ENCODE measurements at regions not wholly inside any gene's neighbourhood (a gene's known extent, or its start where the extent isn't known, plus 50 kb on each side); places are given as distances from the start of the nearest gene placed in this dataset.

DNA sequence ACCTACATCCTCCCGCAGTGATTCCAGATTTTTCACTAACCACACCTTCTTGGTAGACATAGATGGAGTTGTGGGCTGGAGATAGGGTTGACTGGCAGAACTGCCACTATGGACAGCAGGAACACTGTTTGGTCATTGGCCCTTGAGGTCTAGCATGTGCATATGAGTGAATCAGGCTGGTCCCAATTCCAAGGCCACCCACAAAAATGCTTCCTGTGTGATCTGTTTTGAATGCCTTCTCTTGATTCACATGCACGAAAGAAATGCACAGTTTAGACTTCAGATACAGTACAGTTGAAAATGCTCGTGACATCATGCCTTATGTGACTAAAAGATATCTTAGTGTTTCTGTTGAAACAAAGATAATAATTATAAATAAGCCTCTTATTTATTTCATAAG is 285.8 kb upstream of the SEMA6D start:
- no peak for TF ChIP-seq POLR2A (IDR thresholded peaks at IDR 0.05)
- no peak for TF ChIP-seq CTCF (IDR thresholded peaks at IDR 0.05)
- DNase-seq, result no peak
- H3K27me3 ChIP-seq, result no peaks in the 10 kb centered on the region
- no peak overlapping the region for H3K27ac ChIP-seq
- WGBS, 2 donors, result 90 to 96% methylated on average over 3 of the region's 3 CpGs
- no peaks in the 10 kb centered on the region for H3K36me3 ChIP-seq
- H3K4me1 ChIP-seq, result no peaks in the 10 kb centered on the region
- intact Hi-C loops (cut with DNase I), result no loop called here
- H3K4me3 ChIP-seq (replicated peaks in 1 of 3), result no peak overlapping the region
- H3K9me3 ChIP-seq, result no peaks in the 10 kb centered on the region

- Histone ChIP-seq H3K27ac (no peak overlapping the region), H3K9me3 (no peaks in the 10 kb centered on the region), H3K4me3 (replicated peaks in 1 of 3) (no peak overlapping the region), H3K36me3 (no peaks in the 10 kb centered on the region), H3K4me1 (no peaks in the 10 kb centered on the region), H3K27me3 (no peaks in the 10 kb centered on the region)
- TF ChIP-seq POLR2A (IDR thresholded peaks at IDR 0.05) (no peak), CTCF (IDR thresholded peaks at IDR 0.05) (no peak)
- DNase-seq, result no peak
- intact Hi-C loops (cut with DNase I), result no loop called here
Observed at GRCh38 chr15:47432826-47433225, 284.5 kb upstream of the SEMA6D start.

GRCh38 chr15:47434596-47434995 is 282.7 kb upstream of the SEMA6D start:
- Histone ChIP-seq H3K9me3 (no peaks in the 10 kb centered on the region), H3K36me3 (no peaks in the 10 kb centered on the region), H3K4me3 (replicated peaks in 1 of 3) (no peak overlapping the region), H3K27me3 (no peaks in the 10 kb centered on the region), H3K4me1 (no peaks in the 10 kb centered on the region), H3K27ac (no peak overlapping the region)
- intact Hi-C loops (cut with DNase I), result no loop called here
- TF ChIP-seq POLR2A (IDR thresholded peaks at IDR 0.05) (no peak), CTCF (IDR thresholded peaks at IDR 0.05) (no peak)
- 94 to 95% methylated on average over 2 of the region's 2 CpGs for WGBS, 2 donors
- no peak for DNase-seq

- no peaks in the 10 kb centered on the region for H3K36me3 ChIP-seq
- H3K27me3 ChIP-seq, result no peaks in the 10 kb centered on the region
- no peak overlapping the region for H3K27ac ChIP-seq
- no peaks in the 10 kb centered on the region for H3K4me1 ChIP-seq
- H3K9me3 ChIP-seq, result no peaks in the 10 kb centered on the region
- DNase-seq, result no peak
- intact Hi-C loops (cut with DNase I), result no loop called here
- TF ChIP-seq CTCF (IDR thresholded peaks at IDR 0.05) (no peak), POLR2A (IDR thresholded peaks at IDR 0.05) (no peak)
- H3K4me3 ChIP-seq (replicated peaks in 1 of 3), result no peak overlapping the region
Observed at GRCh38 chr15:47437491-47437890, 279.8 kb upstream of the SEMA6D start.

GRCh38 chr15:47439146-47440111 is 277.9 kb upstream of the SEMA6D start:
- no peak for DNase-seq
- Histone ChIP-seq H3K9me3 (no peaks in the 10 kb centered on the region), H3K4me1 (no peaks in the 10 kb centered on the region), H3K27ac (no peak overlapping the region), H3K4me3 (replicated peaks in 1 of 3) (no peak overlapping the region), H3K36me3 (no peaks in the 10 kb centered on the region), H3K27me3 (no peaks in the 10 kb centered on the region)
- intact Hi-C loops (cut with DNase I), result no loop called here
- no peak for TF ChIP-seq CTCF (IDR thresholded peaks at IDR 0.05)
- no peak for TF ChIP-seq POLR2A (IDR thresholded peaks at IDR 0.05)
- WGBS, 2 donors, result 68 to 71% methylated on average over 5 of the region's 5 CpGs

Data from thyroid gland (tissue), 4 donors.